Right lobe of liver (tissue), 6 donors: ENCODE measurements at regions not wholly inside any gene's neighbourhood (a gene's known extent, or its start where the extent isn't known, plus 50 kb on each side); places are given as distances from the start of the nearest gene placed in this dataset.

Experiments
- ATAC-seq, 4 donors: fragments of 200-7000 bp; cut with Tn5 transposase; one replicate each; pipeline ENCODE4 v1.9.1; 2020; ENCODE audit warnings: mild to moderate bottlenecking in 4 of 4, moderate library complexity in 4 of 4
- DNase-seq, 3 donors: peaks; one replicate each; pipeline ENCODE4 v3.0.0-alpha.2; 2020
- H3K27ac ChIP-seq, 3 donors: fragments of 200-600 bp; one replicate each; pipeline ENCODE4 v1.8.0; 2022
- H3K27me3 ChIP-seq, 2 donors: fragments of 200-600 bp; one replicate each; pipeline ENCODE4 v1.8.0; 2022
- H3K36me3 ChIP-seq, 4 donors: fragments of 200-600 bp; sonication (generic) in 1 of 4; one replicate each; pipeline versions ENCODE4 v1.5.1 to v1.8.0; 2017 to 2022; ENCODE audit warnings: control low read depth in 1 of 4
- H3K4me1 ChIP-seq, 4 donors: fragments of 200-600 bp; sonication (generic) in 1 of 4; one replicate each; pipeline versions ENCODE4 v1.5.1 to v1.8.0; 2017 to 2022; ENCODE audit warnings: control low read depth in 1 of 4
- H3K4me3 ChIP-seq, 3 donors: fragments of 200-600 bp; one replicate each; pipeline ENCODE4 v1.8.0; 2022
- H3K9me3 ChIP-seq, 4 donors: fragments of 200-600 bp; sonication (generic) in 1 of 4; one replicate each; pipeline versions ENCODE4 v1.5.1 to v1.8.0; 2017 to 2022; ENCODE audit warnings: control low read depth in 1 of 4
- POLR2A ChIP-seq: fragments of 450-650 bp; IDR thresholded peaks from one replicate; pipeline ENCODE4 v1.6.1; 2017; ENCODE audit warnings: antibody characterized with exemption, mild to moderate bottlenecking
- WGBS: methylation state at CpG from one replicate; pipeline ENCODE4 v1.1.6; 2018; ENCODE audit warnings: low coverage, low lambda C conversion rate; ENCODE audit not compliant: insufficient coverage; ENCODE audit errors: missing lambda C conversion rate; 5-methylcytosine and 5-hydroxymethylcytosine counted together
- intact Hi-C, 2 donors: fragments of 100-400 bp; cut with DNase I; formaldehyde crosslinking; loops; one replicate each; pipeline versions ENCODE4 v1.11.2 to v1.14.1; 2022
- TF ChIP-seq, protein P1 (sequence below), 4 donors: fragments of 200-600 bp in 3 of 4; fragments of 450-650 bp in 1 of 4; IDR thresholded peaks; one replicate each; pipeline versions ENCODE4 v1.5.1 to v1.8.0; 2016 to 2022; ENCODE audit warnings: antibody characterized with exemption in 4 of 4, mild to moderate bottlenecking in 2 of 4
- donor health status: DM: no; HTN: yes; CAD: no.
- donor health status: DM: no; HTN: no; CAD: no.
- donor health status: DM: no; HTN: no; CAD: no.
- donor health status: DM: no; HTN: yes; CAD: no.
- donor health status: DM: no; HTN: yes; CAD: no.

DNA sequence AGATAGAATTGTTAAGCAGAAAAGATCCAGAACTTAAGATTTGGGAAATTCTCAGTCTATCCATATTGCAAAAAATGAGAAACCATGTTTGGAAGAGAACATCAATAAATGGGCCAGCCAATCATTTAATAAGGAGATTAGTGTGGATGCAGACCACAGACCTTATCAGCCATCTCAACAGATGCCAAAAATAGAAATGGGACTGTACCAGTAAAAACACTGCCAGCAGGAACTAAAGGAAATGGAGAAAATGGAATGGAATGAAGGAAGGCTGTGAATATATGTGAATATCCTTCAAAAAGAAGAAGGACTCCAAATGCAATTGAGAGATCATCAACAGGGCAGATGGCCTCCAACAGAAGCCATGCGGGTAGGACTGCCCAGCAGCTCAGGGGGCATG lies 52.7 kb upstream of the ZNF618 start:
- Histone ChIP-seq H3K27ac (no peak overlapping the region), H3K4me1 (no peaks in the 10 kb centered on the region), H3K36me3 (no peaks in the 10 kb centered on the region), H3K27me3 (no peaks in the 10 kb centered on the region), H3K9me3 (no peaks in the 10 kb centered on the region), H3K4me3 (no peak overlapping the region)
- TF ChIP-seq, protein P1, sequence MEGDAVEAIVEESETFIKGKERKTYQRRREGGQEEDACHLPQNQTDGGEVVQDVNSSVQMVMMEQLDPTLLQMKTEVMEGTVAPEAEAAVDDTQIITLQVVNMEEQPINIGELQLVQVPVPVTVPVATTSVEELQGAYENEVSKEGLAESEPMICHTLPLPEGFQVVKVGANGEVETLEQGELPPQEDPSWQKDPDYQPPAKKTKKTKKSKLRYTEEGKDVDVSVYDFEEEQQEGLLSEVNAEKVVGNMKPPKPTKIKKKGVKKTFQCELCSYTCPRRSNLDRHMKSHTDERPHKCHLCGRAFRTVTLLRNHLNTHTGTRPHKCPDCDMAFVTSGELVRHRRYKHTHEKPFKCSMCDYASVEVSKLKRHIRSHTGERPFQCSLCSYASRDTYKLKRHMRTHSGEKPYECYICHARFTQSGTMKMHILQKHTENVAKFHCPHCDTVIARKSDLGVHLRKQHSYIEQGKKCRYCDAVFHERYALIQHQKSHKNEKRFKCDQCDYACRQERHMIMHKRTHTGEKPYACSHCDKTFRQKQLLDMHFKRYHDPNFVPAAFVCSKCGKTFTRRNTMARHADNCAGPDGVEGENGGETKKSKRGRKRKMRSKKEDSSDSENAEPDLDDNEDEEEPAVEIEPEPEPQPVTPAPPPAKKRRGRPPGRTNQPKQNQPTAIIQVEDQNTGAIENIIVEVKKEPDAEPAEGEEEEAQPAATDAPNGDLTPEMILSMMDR (IDR thresholded peaks at IDR 0.05): no peak
- TF ChIP-seq POLR2A: no peak
- intact Hi-C loops: no loop called here
- ATAC-seq (no peak), DNase-seq (no peak)
- whole genome bisulfite sequencing: no CpG with 5 or more reads among the region's 1 CpG
